NCI-H2107 treated with DMSO at 0.1 percent for 48 hours (cell line): ENCODE measurements at regions not wholly inside any gene's neighbourhood (a gene's known extent, or its start where the extent isn't known, plus 50 kb on each side); places are given as distances from the start of the nearest gene placed in this dataset.

ENCODE experiments used
- DNase-seq: peaks from one replicate; lab custom pipeline; 2025; ENCODE audit not compliant: unreplicated experiment; lab: John Stamatoyannopoulos, UW

- DNase-seq: no peak
Observed at GRCh38 chr6:141346535-141346934, 786.2 kb upstream of the GJE1 start.

DNA sequence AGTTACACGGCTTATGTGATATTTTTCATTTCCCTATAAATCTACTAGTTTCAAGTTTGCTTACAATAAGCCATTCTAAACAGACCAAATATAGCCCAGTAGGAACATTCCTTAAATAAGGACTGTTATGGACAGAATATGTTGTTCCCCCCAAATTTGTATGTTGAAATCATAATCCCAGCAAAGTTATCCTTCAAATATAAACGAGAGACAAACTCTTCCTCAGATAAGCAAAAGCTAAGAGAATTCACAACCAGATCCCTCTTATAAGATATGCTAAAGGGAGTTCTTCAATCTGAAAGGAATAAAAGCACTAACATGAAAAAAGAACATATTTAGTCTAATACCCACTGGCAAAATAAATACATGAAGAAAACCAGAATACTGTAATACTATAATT, 795.5 kb upstream of the GJE1 start:
- no peak for DNase-seq

GRCh38 chr6:141335477-141336273, 797.0 kb upstream of the GJE1 start:
- no peak for DNase-seq

- no peak for DNase-seq
Observed at GRCh38 chr6:141326925-141327324, 805.8 kb upstream of the GJE1 start.

GRCh38 chr6:141326426-141326825, 806.3 kb upstream of the GJE1 start:
- no peak for DNase-seq

GRCh38 chr6:141321493-141322347, 811.0 kb upstream of the GJE1 start:
- DNase-seq: peak; percentile 62

DNA sequence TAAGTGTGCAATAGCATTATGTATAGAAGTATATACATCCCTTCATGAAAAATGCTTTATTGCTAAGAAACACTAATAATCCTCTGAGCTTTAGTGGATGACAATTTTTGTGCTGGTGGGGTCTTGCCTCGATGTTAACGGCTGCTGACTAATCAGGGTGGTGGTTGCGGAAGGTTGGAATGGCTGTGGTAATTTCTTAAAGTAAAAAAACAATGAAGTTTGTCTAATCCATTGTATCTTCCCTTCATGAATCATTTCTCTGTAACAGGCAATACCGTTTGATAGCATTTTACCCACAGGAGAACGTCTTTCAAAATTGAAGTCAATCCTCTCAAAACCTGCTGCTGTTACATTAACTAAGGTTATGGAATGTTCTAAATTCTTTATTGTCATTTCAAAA, 816.5 kb upstream of the GJE1 start:
- no peak for DNase-seq

DNA sequence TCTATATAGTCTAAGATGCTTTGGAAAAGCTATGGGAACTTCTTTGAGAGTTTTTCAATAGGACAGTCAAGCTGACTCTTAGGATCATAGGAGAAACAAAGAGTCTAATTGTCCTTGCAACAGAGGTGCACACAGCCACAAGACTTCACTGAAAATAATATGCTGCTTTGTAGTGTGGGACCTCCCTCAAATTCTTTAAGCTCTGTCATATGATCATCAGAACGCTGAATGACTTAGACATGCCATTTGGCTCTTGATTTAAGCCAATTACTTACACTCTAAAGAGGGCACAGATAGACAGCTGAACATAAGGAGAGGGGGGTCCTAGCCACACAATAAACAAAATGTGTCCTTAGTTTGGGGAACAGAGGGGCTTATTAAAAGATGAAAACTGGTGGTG, 818.7 kb upstream of the GJE1 start:
- DNase-seq: no peak

- DNase-seq: no peak
Observed at GRCh38 chr6:141309295-141309694, 823.4 kb upstream of the GJE1 start.

GRCh38 chr6:141307309-141307998, 825.3 kb upstream of the GJE1 start:
- DNase-seq: no peak

DNA sequence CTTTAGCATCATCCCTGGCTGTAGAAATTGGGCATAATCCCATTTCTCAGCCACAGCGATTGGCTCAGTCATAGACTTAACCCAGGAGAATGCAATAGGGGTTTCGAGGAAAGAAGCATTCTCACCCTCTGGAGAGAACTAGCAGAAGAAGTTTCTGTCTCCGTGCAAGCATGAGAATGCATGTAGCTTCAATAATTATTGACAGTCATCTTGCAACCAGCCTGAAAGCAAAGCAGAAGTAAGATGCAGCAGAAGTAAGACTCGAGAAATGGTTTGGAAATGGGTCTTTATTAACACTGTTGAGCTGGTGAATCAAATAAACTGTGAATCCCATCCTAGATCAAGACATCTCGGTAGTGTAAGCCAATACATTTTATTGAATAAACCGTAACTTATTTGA, 828.8 kb upstream of the GJE1 start:
- DNase-seq: no peak

DNA sequence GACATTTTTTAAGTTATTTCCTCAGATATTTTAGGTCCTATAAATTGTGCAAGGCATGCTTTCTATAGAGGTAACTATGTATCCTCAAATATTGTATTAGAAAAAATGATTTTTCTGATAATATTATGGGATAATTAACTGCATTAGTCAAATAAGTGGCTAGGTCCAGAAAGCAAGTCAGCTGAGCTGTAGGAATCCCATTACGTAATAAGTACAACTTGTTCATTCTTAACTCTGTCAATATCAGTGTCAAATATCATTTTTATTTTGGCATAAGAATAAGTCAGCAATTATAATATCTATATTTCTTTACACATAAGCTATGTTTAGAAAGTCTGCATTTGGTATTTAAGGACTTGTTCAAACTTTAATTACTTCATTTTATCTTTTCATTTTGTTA, 830.9 kb upstream of the GJE1 start:
- DNase-seq: no peak

DNA sequence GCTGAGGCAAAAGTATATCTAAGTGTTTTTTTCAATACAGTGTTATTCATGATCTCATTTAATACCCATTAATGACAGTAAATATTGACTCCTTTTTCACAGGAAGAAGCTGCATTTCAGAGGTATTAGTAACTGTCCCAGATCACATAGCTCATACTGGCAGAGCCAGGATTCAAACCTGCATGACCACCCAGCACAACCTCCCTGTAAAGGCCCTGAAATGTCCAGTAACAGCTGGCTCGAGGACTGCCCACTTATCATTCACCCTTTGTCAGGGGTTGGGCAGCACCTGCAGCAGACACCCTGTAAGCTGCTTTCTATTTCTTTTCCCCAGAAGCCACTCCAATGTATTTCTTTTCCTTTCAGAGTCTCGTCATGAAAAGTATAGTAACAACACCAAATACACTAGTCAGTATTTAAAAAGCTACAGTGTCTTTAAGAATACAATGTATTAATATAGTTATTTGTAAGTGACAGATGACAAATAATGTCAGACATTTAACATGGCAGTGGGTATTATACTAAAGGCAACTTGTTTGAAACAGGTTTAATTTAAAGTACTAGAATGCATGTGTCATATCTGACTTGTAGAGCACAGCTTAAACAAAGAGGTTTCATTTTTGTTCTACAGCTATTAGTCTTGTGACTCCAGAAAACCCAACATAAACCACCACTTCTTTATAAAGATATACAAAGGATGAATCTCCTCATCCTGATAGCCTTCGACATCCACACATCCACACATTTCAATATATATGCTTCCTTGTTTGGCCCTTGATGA, 841.6 kb upstream of the GJE1 start:
- DNase-seq: no peak

- no peak for DNase-seq
Observed at GRCh38 chr6:141288947-141289346, 843.8 kb upstream of the GJE1 start.

- DNase-seq: no peak
Observed at GRCh38 chr6:141282263-141282662, 850.5 kb upstream of the GJE1 start.

- DNase-seq: no peak
Observed at GRCh38 chr6:141269684-141270083, 863.0 kb upstream of the GJE1 start.

GRCh38 chr6:141267420-141267819, 865.3 kb upstream of the GJE1 start:
- no peak for DNase-seq

GRCh38 chr6:141265756-141266623, 866.7 kb upstream of the GJE1 start:
- no peak for DNase-seq

- no peak for DNase-seq
Observed at GRCh38 chr6:141264101-141264500, 868.6 kb upstream of the GJE1 start.

DNA sequence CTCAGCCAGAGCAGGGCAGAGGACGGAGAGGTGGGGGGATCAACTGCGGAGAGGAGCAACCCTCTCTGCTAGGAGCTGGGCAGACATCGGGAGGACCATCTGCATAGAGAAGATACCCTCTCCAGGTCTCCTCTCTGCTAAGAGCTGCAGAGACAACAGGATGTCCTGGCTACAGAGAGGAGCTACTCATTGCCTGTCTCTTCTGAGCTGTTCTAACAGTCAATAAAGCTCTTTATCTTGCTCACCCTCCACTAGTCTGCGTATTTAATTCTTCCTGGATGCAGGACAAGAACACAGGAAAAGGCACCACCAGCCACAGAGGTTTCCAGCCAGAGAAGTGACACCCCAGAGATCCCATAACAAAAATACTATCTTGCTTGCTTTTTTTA, 871.1 kb upstream of the GJE1 start:
- DNase-seq: no peak
